GM19324 (cell line): ENCODE measurements at regions not wholly inside any gene's neighbourhood (a gene's known extent, or its start where the extent isn't known, plus 50 kb on each side); places are given as distances from the start of the nearest gene placed in this dataset.

Experiments used
- ATAC-seq: cut with Tn5 transposase; IDR thresholded peaks from one replicate; pipeline ENCODE4 v1.9.1; 2021; ENCODE audit warnings: mild to moderate bottlenecking, moderate library complexity; ENCODE audit not compliant: unreplicated experiment, low FRiP score

DNA sequence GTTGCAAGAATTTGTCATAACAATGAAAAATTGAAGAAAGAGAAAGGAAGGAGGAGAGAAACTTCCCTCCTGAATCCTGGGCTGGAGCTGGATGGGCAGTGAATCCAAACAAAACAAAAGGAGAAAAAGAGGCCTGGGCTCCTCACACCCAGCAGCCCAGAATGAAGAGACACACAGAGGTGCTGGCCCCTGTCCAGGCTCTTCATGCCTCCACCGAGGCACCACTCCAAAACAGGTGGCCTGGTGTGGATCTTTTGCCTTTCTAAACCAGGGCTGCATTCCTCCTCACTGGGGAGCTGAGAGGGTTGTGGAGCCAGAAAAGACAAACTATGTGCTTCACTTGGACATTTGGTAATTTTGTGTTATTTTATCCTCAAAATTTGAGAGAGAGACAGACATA lies 76.0 kb downstream of the FAM124B start:
- ATAC-seq, result no peak

DNA sequence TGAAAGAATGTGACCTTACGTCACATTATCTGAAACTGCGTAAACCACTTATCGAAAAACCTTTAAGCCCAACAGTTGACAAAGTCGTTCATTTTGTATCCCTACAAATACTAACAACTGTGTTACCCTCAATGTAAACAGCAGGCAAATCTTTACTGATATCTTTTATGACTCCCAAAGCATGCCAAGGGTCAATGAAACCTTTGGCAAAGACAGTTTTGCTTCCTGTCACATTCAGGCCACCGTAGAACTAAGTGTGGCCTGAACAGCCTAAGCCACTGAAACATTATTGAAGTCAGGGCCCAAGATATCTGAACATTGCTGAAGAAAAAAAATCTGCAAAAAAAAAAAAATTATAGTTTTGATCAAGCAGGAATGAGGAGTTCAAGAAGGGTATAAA lies 77.3 kb downstream of the FAM124B start:
- no peak for ATAC-seq

DNA sequence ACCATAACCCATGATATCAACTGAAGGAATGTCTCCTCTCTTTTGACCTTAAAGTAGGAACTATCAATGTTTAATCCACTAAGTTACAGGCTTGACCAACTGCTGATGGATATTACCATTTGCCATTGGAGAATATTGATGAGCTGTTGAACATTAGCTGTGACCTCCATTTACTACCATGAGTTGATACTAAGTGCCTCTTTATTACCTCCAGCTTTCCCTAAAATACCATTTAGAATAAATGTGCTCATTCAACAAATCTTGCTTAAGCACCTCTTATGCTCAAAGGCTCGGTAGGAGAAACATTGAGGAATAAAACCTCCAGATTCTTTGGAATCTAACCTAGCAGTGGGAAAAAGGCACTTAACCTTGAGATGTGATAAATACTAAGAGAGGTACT lies 81.2 kb downstream of the FAM124B start:
- no peak for ATAC-seq

DNA sequence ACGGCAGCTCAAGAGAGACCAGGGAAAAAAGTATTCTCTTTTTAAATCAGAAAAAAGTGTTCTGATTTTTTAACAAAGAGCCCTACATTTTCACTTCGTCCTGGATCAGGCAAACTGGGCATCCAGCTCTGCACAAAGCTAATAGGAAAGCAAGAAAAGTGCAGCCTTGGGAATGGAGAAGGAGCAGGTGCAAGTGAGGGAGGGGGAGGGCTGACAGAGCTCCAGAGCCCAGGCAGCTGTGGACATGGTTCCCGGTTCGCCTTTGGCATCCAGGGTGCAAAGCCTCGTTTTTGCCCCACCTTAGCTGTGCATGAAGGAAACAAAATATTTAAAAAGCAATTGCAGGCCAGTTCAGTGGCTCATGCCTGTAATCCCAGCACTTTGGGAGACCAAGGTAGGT lies 82.2 kb downstream of the FAM124B start:
- ATAC-seq, result no peak

DNA sequence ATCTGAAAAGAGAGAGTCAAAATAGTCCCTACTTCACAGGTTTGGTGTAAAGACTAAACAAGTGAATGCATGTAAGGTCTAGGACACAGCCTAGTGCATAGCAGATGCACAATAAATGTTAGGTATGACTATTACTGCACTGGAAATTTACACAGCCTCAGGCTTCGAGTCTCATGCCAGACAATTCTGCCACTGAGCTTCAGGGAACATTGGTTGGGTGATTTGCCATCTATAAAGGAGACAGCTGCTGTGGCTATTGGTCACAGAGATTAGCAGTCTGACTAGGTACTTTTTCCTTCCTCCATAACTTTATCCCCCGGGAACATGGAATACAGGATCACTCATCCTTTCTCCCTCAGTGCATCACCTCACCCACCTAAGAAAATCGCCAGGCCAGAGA lies 89.2 kb downstream of the FAM124B start:
- ATAC-seq, result no peak

DNA sequence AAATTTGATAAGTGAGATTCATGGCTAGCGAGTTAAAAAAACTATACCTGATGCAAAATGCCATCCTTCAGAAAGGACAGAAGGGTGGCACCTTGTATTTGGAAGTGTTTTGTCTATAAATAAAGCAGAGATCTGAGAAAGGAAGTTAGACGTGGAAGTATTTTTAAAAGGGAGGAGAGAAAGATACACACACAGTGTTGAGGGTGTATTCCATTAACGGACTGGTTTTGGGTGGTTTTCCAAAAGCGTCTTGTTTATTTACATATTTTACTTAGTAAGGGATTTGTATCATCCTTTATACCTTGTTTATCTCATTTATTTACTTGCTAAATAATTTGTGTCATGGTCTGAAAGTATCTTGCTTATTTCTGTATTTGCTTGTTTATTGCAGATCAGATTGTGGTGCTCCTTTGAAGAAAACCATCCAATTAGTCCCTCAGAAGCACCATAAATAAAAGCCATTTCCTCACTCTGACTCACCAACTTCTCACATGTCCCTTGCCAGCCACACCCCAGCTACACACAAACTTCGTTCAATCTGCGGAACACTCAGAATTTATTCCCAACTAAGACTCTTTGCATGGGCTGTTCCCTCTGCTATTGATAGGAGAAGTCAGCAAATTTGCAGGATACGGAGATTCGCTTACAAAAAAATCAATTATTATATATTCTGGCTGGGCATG lies 90.8 kb downstream of the FAM124B start:
- no peak for ATAC-seq

DNA sequence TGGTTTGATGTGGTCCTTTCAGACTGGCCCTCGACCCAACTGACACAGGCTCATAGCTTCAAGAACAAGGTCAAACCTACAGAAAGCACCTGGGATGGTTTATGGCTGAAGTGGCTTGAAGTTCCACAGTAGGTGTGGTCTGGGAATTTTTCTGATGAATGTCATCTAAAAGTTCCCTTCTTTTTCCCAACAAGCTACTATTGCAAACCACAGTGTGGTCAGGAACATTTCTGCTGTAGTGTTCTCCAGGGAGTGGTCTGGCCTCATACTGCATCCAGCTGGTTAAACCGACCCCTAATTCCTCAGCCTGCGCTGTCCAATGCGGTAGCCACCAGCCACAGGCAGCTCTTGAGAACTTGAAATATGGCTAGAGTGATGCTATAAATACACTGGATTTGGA lies 92.7 kb downstream of the FAM124B start:
- ATAC-seq, result no peak

GRCh38 chr2:224308272-224308911 lies 93.5 kb downstream of the FAM124B start:
- peak; percentile 90 for ATAC-seq

- no peak for ATAC-seq
Measured at GRCh38 chr2:224302952-224303351, 99.0 kb downstream of the FAM124B start.

DNA sequence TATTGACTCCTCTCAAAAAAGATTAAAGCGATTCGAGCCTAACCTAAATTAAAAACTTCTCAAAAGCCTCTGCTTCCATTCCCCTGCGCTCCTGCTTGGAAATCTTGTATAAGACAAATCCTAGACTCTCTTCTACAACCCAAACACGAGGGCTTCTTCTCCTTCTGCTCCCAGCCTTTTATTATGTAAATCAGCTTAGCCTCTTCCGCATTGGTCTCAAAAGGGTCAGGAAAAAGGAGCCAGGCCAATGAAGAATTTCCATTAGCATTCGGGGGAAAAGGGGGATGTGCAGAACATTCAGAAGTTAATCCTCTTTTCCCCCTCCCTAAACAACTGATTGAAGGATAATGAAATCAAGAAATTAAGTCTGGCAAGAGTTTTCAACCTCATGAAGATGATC lies 107.9 kb downstream of the FAM124B start:
- ATAC-seq, result no peak

DNA sequence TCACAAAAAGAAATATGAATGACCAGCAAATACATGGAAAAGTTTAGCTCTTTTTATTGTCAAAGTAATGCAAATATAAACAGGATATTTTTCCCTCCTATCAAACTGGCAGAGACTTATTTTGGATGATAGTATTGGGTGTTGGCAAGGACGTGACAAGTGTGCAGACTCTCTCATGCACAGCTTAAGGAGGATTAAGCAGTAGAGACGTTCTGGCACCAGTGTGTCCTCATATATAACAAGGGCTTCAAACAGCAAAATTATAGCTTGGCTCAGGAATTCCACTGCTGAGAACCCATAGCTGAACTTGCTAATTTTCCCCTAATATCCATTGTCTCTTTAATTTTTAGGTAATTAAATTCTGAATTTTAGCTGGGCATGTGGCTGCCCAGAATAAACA lies 114.4 kb downstream of the FAM124B start:
- no peak for ATAC-seq

- no peak for ATAC-seq
Measured at GRCh38 chr2:224286923-224287322, 115.0 kb downstream of the FAM124B start.

GRCh38 chr2:224284134-224284946 lies 117.6 kb downstream of the FAM124B start:
- ATAC-seq, result no peak

- ATAC-seq, result no peak
Measured at GRCh38 chr2:224283466-224283965, 118.4 kb downstream of the FAM124B start.

- no peak for ATAC-seq
Measured at GRCh38 chr2:224281374-224281773, 120.5 kb downstream of the FAM124B start.

DNA sequence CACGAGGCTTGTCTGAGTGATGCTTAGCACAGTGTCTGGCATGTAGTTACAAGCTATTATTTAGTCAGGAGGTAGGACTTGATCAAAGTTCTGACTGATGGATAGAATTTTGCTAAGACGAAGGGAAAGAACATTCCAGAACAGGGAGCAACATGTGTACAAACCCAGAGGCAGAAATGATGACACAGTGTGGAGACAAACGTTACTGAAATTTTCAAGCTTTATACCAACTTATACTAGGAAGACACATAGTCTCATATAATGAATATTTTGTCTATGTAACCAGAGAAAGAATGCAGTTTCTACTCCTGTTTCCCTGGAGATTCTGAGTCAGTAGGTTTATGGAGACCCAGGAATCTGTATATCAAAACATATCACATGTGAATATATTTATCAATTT lies 123.4 kb downstream of the FAM124B start:
- no peak for ATAC-seq

- no peak for ATAC-seq
Measured at GRCh38 chr2:224276251-224276650, 125.7 kb downstream of the FAM124B start.

GRCh38 chr2:224272237-224272910 lies 129.5 kb downstream of the FAM124B start:
- no peak for ATAC-seq

- no peak for ATAC-seq
Measured at GRCh38 chr2:224271617-224272236, 130.2 kb downstream of the FAM124B start.

- ATAC-seq, result no peak
Measured at GRCh38 chr2:224268441-224268840, 133.5 kb downstream of the FAM124B start.
